ENCODE measurements at regions not wholly inside any gene's neighbourhood (a gene's known extent, or its start where the extent isn't known, plus 50 kb on each side); places are given as distances from the start of the nearest gene placed in this dataset.

GRCh38 chr1:65694126-65694525 is 98.6 kb upstream of the PDE4B start:
- no peak overlapping the region for H3K18ac ChIP-seq (ENCODE audit: low read depth, low read length)
- peaks cover 2% of the 10 kb centered on the region; the same call in 1 of the 2 replicates for H3K4me1 ChIP-seq (ENCODE audit: control insufficient read depth, insufficient read depth, low read length)
- H3K4me3 ChIP-seq (ENCODE audit: insufficient read depth, low read depth, low read length): no peak overlapping the region
- H3K4ac ChIP-seq (ENCODE audit: low read depth, low read length): no peak overlapping the region
- intact Hi-C loops (cut with micrococcal nuclease): no loop called here
- H4K8ac ChIP-seq (ENCODE audit: low read depth in 2 of 2, low read length in 2 of 2): no peak overlapping the region
- H2BK120ac ChIP-seq (ENCODE audit: low read depth, low read length): no peak overlapping the region
- no TSS peak for BruUV-seq (replicated peaks)
- H2AFZ ChIP-seq (replicated peaks; ENCODE audit: low read length, poor library complexity): no peak overlapping the region
- no peak overlapping the region for H2AK5ac ChIP-seq (ENCODE audit: low read depth, low read length)
- H2BK15ac ChIP-seq (ENCODE audit: low read depth, low read length): no peak overlapping the region
- DNase-seq: no peak
- no peak overlapping the region for H3K4me2 ChIP-seq (ENCODE audit: low read depth, low read length)
- H2BK20ac ChIP-seq (ENCODE audit: low read depth, low read length): no peak overlapping the region
- no peak for TF ChIP-seq MAFK (IDR thresholded peaks at IDR 0.05; ENCODE audit: low read depth, low read length)
- no peak for TF ChIP-seq CEBPB (IDR thresholded peaks at IDR 0.05; ENCODE audit: low read depth, low read length)
- no peak for TF ChIP-seq BHLHE40 (IDR thresholded peaks at IDR 0.05; ENCODE audit: low read depth, low read length)
- no peak for TF ChIP-seq RFX5 (IDR thresholded peaks at IDR 0.05; ENCODE audit: low read depth, low read length)
- no peak for TF ChIP-seq POLR2A (IDR thresholded peaks at IDR 0.05; ENCODE audit: low read depth, low read length)
- TF ChIP-seq NFE2L2 (IDR thresholded peaks at IDR 0.05; ENCODE audit: low read depth, low read length): no peak
- TF ChIP-seq MAZ (IDR thresholded peaks at IDR 0.05; ENCODE audit: borderline replicate concordance, low read depth, low read length): no peak
- TF ChIP-seq ELK1 (IDR thresholded peaks at IDR 0.05; ENCODE audit: borderline replicate concordance, low read depth, low read length): no peak
- TF ChIP-seq MXI1 (IDR thresholded peaks at IDR 0.05; ENCODE audit: borderline replicate concordance, low read depth, low read length): no peak
- TF ChIP-seq SMC3 (IDR thresholded peaks at IDR 0.05; ENCODE audit: low read depth, low read length): no peak
- TF ChIP-seq CTCF (conservative IDR thresholded peaks at IDR 0.05; ENCODE audit: low read depth, low read length): no peak
- TF ChIP-seq RCOR1 (IDR thresholded peaks at IDR 0.05; ENCODE audit: insufficient replicate concordance, low read length): no peak
- TF ChIP-seq FOS (IDR thresholded peaks at IDR 0.05; ENCODE audit: low read depth, low read length): no peak
- H3K79me1 ChIP-seq (ENCODE audit: low read depth in 1 of 2, low read length in 2 of 2): no peaks in the 10 kb centered on the region
- no peaks in the 10 kb centered on the region for H3K9me3 ChIP-seq (ENCODE audit: control insufficient read depth, insufficient read depth, low read length)
- H3K56ac ChIP-seq (ENCODE audit: extremely low read depth, insufficient read depth, low read length): no peak overlapping the region
- H3K27me3 ChIP-seq (ENCODE audit: control insufficient read depth, insufficient read depth, low read length): peaks cover 8% of the 10 kb centered on the region
- no peak overlapping the region for H3K23ac ChIP-seq (ENCODE audit: low read depth, low read length)
- no peak overlapping the region for H2BK5ac ChIP-seq (ENCODE audit: low read depth, low read length, poor library complexity, severe bottlenecking)
- no peak overlapping the region for H4K5ac ChIP-seq (ENCODE audit: low read depth, low read length)
- no peak overlapping the region for H3K27ac ChIP-seq (ENCODE audit: insufficient read depth, low read length)
- H2AK9ac ChIP-seq (replicated peaks; ENCODE audit: low read depth, low read length, poor library complexity): no peak overlapping the region
- in situ Hi-C loops (cut with MboI; ENCODE audit: low sequenced_read_pairs): no loop called here
- H3K36me3 ChIP-seq (ENCODE audit: control insufficient read depth, insufficient read depth, low read length): no peaks in the 10 kb centered on the region
- ChIA-PET CTCF (no interaction called here), POLR2A (ENCODE audit: unreplicated experiment) (no interaction called here)
- dilution Hi-C loops (cut with HindIII; ENCODE audit: low sequenced_read_pairs, unreplicated experiment): no loop called here
- no peak overlapping the region for H3K14ac ChIP-seq (replicated peaks; ENCODE audit: low read depth, low read length)
- no peaks in the 10 kb centered on the region for H3K9me1 ChIP-seq (ENCODE audit: insufficient read depth, low read length)
- no peak overlapping the region for H3K9ac ChIP-seq (ENCODE audit: low read depth, low read length)
- no peaks in the 10 kb centered on the region for H4K20me1 ChIP-seq (ENCODE audit: insufficient read depth, low read length)
- ATAC-seq (ENCODE audit: low read depth): no peak
- H4K91ac ChIP-seq (ENCODE audit: insufficient read depth, low read depth, low read length): no peak overlapping the region
- 100% methylated on average over 1 of the region's 2 CpGs; no CpG with 5 or more reads in 1 of the 2 experiments for WGBS, 2 experiments (ENCODE audit: extremely low coverage in 2 of 2, insufficient read length in 1 of 2)
